HL-60 (cell line): ENCODE measurements at regions not wholly inside any gene's neighbourhood (a gene's known extent, or its start where the extent isn't known, plus 50 kb on each side); places are given as distances from the start of the nearest gene placed in this dataset.

Source experiments
- GABPA ChIP-seq: IDR thresholded peaks from 2 replicates; pipeline ENCODE4 v1.6.1; 2012; ENCODE audit warnings: low read depth
- POLR2AphosphoS5 ChIP-seq: IDR thresholded peaks from 2 replicates; pipeline ENCODE4 v1.6.1; 2012; ENCODE audit warnings: low read depth
- SPI1 ChIP-seq: IDR thresholded peaks from 2 replicates; pipeline ENCODE4 v1.6.1; 2012; ENCODE audit warnings: low read depth, mild to moderate bottlenecking, borderline replicate concordance
- TF ChIP-seq, protein P1 (sequence below): IDR thresholded peaks from one replicate; pipeline ENCODE4 v1.5.1; 2011; ENCODE audit warnings: low read length, control low read depth, inconsistent platforms; ENCODE audit not compliant: insufficient read depth
- TF ChIP-seq, protein P2 (sequence below): IDR thresholded peaks from 2 replicates; pipeline ENCODE4 v1.6.1; 2012; ENCODE audit warnings: low read depth; ENCODE audit not compliant: insufficient replicate concordance

DNA sequence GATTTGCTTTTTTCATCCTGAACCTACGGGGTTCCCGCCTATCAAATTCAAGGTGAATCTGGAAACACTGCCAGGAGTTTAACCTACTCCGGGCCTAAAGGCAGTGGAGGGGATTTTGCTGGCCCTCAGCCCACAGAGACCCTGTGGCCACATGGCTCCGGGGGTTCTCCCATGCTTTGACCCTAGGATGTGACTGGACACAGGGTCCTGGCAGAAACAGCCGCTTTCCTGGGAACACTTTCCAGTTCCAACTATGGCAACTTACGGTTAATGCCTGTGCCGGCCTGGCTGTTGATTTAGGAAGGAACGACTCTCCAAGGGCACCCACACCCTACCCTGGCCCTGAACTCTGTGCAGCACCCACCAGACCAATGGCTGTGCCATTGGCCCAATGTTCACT is 141.7 kb upstream of the RPS6KA2 start:
- TF ChIP-seq, protein P1, sequence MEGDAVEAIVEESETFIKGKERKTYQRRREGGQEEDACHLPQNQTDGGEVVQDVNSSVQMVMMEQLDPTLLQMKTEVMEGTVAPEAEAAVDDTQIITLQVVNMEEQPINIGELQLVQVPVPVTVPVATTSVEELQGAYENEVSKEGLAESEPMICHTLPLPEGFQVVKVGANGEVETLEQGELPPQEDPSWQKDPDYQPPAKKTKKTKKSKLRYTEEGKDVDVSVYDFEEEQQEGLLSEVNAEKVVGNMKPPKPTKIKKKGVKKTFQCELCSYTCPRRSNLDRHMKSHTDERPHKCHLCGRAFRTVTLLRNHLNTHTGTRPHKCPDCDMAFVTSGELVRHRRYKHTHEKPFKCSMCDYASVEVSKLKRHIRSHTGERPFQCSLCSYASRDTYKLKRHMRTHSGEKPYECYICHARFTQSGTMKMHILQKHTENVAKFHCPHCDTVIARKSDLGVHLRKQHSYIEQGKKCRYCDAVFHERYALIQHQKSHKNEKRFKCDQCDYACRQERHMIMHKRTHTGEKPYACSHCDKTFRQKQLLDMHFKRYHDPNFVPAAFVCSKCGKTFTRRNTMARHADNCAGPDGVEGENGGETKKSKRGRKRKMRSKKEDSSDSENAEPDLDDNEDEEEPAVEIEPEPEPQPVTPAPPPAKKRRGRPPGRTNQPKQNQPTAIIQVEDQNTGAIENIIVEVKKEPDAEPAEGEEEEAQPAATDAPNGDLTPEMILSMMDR, result no peak
- TF ChIP-seq POLR2AphosphoS5 (no peak), SPI1 (no peak), GABPA (no peak)
- TF ChIP-seq, protein P2, sequence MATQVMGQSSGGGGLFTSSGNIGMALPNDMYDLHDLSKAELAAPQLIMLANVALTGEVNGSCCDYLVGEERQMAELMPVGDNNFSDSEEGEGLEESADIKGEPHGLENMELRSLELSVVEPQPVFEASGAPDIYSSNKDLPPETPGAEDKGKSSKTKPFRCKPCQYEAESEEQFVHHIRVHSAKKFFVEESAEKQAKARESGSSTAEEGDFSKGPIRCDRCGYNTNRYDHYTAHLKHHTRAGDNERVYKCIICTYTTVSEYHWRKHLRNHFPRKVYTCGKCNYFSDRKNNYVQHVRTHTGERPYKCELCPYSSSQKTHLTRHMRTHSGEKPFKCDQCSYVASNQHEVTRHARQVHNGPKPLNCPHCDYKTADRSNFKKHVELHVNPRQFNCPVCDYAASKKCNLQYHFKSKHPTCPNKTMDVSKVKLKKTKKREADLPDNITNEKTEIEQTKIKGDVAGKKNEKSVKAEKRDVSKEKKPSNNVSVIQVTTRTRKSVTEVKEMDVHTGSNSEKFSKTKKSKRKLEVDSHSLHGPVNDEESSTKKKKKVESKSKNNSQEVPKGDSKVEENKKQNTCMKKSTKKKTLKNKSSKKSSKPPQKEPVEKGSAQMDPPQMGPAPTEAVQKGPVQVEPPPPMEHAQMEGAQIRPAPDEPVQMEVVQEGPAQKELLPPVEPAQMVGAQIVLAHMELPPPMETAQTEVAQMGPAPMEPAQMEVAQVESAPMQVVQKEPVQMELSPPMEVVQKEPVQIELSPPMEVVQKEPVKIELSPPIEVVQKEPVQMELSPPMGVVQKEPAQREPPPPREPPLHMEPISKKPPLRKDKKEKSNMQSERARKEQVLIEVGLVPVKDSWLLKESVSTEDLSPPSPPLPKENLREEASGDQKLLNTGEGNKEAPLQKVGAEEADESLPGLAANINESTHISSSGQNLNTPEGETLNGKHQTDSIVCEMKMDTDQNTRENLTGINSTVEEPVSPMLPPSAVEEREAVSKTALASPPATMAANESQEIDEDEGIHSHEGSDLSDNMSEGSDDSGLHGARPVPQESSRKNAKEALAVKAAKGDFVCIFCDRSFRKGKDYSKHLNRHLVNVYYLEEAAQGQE, result no peak
